ENCODE measurements at regions not wholly inside any gene's neighbourhood (a gene's known extent, or its start where the extent isn't known, plus 50 kb on each side); places are given as distances from the start of the nearest gene placed in this dataset.

DNA sequence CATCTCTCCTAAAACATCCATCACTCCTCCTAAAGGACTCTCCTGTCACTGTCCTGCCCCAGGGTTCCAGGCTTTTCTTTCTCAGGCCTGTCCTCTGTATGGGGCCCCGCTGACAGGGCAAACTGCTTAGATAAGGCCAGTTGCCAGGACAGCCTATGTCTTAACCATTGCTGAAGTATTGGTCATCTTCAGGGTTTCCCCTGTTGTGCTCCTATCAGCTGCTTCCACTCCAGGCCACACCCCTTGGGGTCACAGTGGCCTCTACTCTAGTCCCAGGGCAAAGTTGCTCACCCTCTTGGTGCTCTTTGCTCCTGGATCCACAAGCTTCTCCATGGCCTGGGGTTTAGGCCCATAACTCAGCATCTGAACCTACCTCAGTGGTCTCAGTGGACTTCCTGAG lies 138.0 kb upstream of the PJA1 start (continued):
- TF ChIP-seq BCL11A (IDR thresholded peaks at IDR 0.05; ENCODE audit: low read depth, low read length) = no peak
- TF ChIP-seq, protein P1, sequence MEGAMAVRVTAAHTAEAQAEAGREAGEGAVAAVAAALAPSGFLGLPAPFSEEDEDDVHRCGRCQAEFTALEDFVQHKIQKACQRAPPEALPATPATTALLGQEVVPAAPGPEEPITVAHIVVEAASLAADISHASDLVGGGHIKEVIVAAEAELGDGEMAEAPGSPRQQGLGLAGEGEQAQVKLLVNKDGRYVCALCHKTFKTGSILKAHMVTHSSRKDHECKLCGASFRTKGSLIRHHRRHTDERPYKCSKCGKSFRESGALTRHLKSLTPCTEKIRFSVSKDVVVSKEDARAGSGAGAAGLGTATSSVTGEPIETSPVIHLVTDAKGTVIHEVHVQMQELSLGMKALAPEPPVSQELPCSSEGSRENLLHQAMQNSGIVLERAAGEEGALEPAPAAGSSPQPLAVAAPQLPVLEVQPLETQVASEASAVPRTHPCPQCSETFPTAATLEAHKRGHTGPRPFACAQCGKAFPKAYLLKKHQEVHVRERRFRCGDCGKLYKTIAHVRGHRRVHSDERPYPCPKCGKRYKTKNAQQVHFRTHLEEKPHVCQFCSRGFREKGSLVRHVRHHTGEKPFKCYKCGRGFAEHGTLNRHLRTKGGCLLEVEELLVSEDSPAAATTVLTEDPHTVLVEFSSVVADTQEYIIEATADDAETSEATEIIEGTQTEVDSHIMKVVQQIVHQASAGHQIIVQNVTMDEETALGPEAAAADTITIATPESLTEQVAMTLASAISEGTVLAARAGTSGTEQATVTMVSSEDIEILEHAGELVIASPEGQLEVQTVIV (IDR thresholded peaks at IDR 0.05; ENCODE audit: borderline replicate concordance, partially characterized antibody) = no peak

DNA sequence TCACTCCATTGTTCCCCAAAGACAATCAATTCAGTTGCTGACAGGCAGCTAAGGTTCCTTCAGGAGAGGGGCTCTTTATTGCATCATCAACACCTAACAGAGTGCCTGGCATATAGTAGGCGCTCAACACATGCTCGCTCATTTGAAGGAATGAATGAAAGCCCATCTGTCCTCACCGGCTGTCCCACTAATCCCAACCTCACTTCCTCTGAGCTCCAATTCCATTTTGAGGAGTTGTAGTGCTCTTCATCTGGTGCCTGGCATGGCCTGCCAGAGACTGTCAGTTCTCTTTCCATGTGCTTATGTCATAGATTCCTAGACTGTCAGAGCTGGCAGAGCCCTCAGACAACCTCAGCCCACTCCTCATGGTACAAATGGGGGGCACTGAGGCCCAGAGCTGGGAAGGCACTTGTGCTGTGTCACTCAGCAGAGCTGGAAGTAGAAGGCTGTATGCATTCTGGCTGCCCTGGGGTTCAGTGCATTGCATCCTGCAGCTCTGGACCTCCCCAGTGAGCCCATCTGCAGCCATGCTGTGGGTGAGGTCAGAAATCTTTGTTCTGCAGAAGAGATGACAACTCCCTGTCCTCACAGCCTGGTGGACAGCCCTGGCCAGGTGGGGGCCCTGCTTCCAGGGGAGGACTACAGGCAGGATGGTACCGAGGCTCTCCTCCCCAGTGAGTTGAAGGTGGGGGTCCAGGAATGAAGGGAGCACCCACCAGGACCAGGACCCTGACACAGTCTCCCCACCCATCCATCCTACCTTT lies 134.9 kb upstream of the PJA1 start:
- ChIA-PET SMC1A (ENCODE audit: uncharacterized antibody, unreplicated experiment) (no interaction called here), RAD21 (ENCODE audit: unreplicated experiment) (no interaction called here), POLR2A (no interaction called here), CTCF (no interaction called here)
- intact Hi-C loops (cut with micrococcal nuclease; ENCODE audit: unreplicated experiment) = no loop called here
- Histone ChIP-seq H3K79me2 (ENCODE audit: control insufficient read depth, insufficient read depth, low read length) (no peaks in the 10 kb centered on the region), H4K20me1 (ENCODE audit: control insufficient read depth, insufficient read depth) (no peaks in the 10 kb centered on the region), H3K9ac (ENCODE audit: control insufficient read depth, insufficient read depth, low read length) (no peak overlapping the region), H3K9me3 (replicated peaks; ENCODE audit: control insufficient read depth, insufficient read depth, low read length) (no peaks in the 10 kb centered on the region), H3K27me3 (replicated peaks in 1 of 2; ENCODE audit: control insufficient read depth in 2 of 2, insufficient read depth in 2 of 2, low read length in 1 of 2) (no peaks in the 10 kb centered on the region; a peak in 1 of 4 replicates), H3K27ac (ENCODE audit: control insufficient read depth, insufficient read depth) (no peak overlapping the region), H3K4me3 (no peak overlapping the region), H3K36me3 (ENCODE audit: control insufficient read depth in 2 of 2, insufficient read depth in 2 of 2, low read length in 1 of 2) (no peaks in the 10 kb centered on the region), H3K4me1 (ENCODE audit: control insufficient read depth, insufficient read depth, low read length) (no peaks in the 10 kb centered on the region), H2AFZ (ENCODE audit: control insufficient read depth, low read depth, low read length) (no peak overlapping the region), H3K4me2 (ENCODE audit: control insufficient read depth, insufficient read depth) (no peak overlapping the region)
- no TSS peak for BruUV-seq (replicated peaks)
- no peak for ATAC-seq
- DNase-seq (ENCODE audit: low read depth, low spot score) = no peak
- no peak for FAIRE-seq
- TF ChIP-seq YBX1 (IDR thresholded peaks at IDR 0.05) (no peak), RBBP5 (conservative IDR thresholded peaks at IDR 0.05) (no peak), ZNF207 (IDR thresholded peaks at IDR 0.05; ENCODE audit: borderline replicate concordance) (no peak), CBX3 (IDR thresholded peaks at IDR 0.05; ENCODE audit: borderline replicate concordance, low read depth) (no peak), ETV6 (conservative IDR thresholded peaks at IDR 0.05 in 1 of 2, IDR thresholded peaks at IDR 0.05 in 1 of 2; ENCODE audit: borderline replicate concordance in 1 of 2, low read depth in 1 of 2) (no peak), POLR2AphosphoS2 (IDR thresholded peaks at IDR 0.05; ENCODE audit: low read depth, low read length) (no peak), HCFC1 (IDR thresholded peaks at IDR 0.05; ENCODE audit: low read length) (no peak)
- TF ChIP-seq, protein P2, sequence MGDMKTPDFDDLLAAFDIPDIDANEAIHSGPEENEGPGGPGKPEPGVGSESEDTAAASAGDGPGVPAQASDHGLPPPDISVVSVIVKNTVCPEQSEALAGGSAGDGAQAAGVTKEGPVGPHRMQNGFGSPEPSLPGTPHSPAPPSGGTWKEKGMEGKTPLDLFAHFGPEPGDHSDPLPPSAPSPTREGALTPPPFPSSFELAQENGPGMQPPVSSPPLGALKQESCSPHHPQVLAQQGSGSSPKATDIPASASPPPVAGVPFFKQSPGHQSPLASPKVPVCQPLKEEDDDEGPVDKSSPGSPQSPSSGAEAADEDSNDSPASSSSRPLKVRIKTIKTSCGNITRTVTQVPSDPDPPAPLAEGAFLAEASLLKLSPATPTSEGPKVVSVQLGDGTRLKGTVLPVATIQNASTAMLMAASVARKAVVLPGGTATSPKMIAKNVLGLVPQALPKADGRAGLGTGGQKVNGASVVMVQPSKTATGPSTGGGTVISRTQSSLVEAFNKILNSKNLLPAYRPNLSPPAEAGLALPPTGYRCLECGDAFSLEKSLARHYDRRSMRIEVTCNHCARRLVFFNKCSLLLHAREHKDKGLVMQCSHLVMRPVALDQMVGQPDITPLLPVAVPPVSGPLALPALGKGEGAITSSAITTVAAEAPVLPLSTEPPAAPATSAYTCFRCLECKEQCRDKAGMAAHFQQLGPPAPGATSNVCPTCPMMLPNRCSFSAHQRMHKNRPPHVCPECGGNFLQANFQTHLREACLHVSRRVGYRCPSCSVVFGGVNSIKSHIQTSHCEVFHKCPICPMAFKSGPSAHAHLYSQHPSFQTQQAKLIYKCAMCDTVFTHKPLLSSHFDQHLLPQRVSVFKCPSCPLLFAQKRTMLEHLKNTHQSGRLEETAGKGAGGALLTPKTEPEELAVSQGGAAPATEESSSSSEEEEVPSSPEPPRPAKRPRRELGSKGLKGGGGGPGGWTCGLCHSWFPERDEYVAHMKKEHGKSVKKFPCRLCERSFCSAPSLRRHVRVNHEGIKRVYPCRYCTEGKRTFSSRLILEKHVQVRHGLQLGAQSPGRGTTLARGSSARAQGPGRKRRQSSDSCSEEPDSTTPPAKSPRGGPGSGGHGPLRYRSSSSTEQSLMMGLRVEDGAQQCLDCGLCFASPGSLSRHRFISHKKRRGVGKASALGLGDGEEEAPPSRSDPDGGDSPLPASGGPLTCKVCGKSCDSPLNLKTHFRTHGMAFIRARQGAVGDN (IDR thresholded peaks at IDR 0.05) = no peak
- WGBS (ENCODE audit: insufficient coverage, insufficient replicate concordance, low lambda C conversion rate, missing lambda C conversion rate) = 27% methylated on average over 4 of the region's 4 CpGs
- in situ Hi-C loops (cut with MboI) = loop anchor here (25.0 kb wide), 1 partner anchor 1113 kb away; no protein-coding TSS in a partner anchor
